Stimulated activated CD8-positive, alpha-beta memory T cell treated with anti-CD3 and anti-CD28 coated beads, Interleukin-2, amount 100 ng/mL, for 48 hours (primary cell): ENCODE measurements at regions not wholly inside any gene's neighbourhood (a gene's known extent, or its start where the extent isn't known, plus 50 kb on each side); places are given as distances from the start of the nearest gene placed in this dataset.

Experiments used
- DNase-seq, 2 donors: peaks; one replicate each; pipeline ENCODE4 v3.0.0-alpha.2; 2020; ENCODE audit warnings: low read depth in 2 of 2

DNA sequence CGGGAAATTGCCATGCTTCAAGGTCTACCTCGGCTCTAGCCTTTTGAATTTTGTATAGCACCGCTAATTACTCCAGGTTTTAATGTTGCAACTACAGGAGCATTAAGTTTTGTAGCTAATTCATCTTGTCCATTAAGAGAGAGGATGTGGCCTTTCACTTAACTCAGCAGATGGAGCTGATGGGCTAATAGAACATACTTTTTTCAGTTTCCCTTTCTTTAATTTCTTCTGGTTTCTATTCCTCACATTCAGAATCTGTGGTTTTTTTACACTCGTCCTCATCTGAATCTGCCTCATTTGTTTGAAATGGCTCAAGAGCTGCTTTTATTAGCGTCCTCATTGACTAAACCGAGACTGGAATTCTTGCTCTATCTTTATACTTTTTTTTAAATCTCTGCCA, 2085.7 kb upstream of the C9orf72 start:
- DNase-seq: no peak

DNA sequence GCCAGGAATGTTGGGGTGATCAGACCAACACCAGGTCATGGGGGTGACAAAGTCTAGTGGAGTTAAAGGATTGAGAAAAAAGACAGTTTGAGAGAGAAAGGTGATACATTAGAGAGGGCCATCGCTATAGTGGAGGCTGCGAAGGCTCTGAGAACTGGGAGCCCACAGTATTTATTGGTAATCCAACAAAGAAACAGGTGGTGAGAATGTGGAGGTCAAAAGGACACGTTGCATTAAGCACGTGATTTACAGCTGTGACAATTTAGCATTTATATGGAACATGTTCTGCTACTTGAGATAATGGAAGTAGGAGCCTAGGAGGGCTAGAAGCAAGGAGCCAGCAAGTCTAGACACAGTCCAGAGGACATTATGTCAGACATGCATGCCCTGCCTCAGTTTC, 2086.5 kb upstream of the C9orf72 start:
- DNase-seq: no peak

DNA sequence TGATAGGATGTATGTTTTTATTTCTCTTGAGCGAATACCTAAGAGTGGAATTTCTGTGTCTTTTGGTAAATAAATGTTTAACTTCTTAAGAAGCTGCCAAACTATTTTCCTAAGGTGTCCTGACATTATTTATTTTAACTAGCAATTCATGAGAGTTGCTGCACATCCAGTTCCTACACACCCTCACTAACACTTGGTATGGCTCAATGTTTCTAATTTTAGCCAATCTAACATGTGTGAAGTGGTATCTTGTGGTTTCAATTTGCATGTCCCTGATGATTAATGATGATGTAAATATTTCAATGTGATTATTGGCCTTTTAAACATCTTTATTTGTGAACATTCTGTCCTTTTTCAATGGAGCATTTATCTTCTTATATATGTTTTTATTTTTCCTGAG, 2095.5 kb upstream of the C9orf72 start:
- DNase-seq: no peak

DNA sequence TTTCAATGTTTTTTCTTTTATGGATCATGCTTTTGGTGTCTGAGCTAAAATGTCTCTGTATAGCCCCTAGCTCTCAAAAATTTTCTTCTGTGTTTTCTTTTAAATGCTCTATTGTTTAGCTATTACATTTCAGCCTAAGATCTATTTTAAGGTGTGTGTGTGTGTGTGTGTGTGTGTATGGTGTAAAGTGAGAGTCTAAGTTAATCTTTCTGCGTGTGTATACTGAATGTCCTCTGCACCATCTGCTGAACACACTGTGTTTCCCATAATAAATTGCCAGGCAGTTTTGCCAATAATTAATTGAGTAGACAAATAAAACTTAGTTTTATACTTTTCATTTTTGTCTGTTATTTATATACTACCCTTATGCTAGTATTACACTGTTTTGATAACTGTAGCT, 2096.3 kb upstream of the C9orf72 start:
- no peak for DNase-seq

DNA sequence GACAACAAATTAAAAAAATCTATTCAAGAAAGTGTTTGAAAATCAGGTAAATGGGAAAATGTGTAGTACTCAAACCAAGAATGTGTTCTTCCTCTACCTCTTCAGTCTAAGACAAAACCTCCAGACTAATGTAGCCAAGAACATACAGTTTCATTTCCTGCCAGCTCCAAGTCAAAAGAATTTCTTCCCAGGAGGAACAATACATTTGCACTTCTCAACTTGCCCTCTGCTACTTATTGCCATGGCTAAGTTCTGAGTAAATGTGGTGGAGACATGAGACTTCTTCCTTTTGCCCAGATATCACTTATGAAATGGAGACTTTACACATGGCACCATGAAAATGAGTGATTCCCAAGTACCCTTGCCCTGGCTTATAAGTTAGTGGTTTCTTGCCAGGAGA, 2112.2 kb upstream of the C9orf72 start:
- DNase-seq: no peak

DNA sequence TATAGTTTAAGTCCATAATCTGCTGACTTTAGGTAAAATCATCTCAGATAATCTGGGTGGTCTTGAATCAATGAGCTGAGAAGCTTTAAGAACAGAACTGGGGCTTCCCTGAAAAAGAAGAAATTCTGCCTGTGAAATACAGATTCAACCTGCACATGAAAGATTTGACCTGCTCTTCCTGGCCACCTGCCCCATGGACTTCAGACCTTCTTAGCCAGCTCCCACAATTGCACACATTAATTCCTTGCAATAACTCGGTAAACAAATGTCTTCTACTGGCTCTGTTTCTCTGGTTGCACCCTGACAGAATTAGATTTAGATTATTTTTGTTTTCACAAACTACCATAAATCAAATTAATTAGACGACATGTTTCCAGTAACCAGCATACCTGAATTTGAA, 2117.9 kb upstream of the C9orf72 start:
- no peak for DNase-seq

DNA sequence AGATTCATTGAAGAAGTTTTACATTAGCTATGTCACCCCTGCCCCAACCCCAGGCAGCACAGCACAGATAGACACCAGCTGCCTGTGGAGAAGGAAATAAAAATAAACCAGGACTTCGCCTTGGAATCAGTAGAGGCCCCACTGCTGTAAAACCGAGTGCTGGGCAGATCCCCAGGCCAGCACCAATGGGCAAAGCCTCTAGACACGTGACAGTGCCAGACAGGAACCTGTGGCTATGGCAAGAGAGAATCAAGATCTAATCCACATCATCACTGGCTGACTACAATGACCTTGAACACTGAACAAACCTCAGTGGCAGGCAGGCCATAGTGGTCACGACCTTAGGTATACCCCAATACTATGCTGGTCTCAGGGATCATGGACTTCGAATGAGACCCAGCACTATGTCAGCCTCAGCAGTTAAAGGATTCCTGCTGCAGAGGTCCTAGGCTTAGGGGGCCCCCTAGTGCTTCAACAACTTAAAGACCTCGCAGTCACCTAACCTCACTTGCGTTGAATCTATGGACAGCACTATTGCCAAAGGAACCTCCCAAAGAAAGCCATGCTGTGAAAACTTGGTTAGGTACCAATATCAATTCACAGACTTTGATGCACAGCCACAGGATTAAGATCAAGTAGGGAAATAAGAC, 2118.6 kb upstream of the C9orf72 start:
- no peak for DNase-seq

DNA sequence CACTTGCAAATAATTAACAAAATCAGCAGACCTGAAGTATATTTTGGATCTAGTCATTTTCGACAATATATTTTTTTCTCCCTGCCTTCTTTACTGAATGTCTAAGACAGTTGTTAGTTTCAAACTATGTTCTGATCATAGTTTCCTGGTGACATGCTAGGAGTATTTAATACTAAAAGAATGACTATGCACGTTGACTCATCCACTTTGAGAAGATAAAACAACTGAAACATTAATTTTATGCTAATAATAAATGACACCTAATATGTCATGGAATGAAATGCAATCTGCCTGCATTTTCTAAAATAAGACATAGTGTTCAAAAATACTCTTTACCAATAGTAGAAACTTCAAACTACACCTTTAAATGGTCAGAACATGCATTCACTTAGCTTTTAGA, 2123.7 kb upstream of the C9orf72 start:
- no peak for DNase-seq

DNA sequence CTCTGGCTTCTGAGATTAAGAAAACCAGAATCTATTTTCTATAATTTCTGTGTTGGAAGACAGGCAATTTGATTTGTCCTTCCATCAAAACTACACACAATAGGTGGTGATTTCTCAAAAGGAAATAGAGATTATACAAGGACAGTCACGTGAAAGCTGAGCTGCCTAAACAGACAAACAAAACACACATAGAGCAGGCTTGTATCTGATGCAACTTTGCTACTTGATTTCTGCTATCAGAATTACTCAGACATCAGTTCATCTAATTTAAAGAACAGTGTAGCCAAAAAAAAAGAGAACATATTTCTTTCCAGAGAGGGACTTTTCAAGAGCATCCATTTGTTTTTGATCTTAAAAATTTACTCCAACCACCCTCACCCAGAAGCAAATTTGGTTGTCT, 2128.3 kb upstream of the C9orf72 start:
- no peak for DNase-seq

DNA sequence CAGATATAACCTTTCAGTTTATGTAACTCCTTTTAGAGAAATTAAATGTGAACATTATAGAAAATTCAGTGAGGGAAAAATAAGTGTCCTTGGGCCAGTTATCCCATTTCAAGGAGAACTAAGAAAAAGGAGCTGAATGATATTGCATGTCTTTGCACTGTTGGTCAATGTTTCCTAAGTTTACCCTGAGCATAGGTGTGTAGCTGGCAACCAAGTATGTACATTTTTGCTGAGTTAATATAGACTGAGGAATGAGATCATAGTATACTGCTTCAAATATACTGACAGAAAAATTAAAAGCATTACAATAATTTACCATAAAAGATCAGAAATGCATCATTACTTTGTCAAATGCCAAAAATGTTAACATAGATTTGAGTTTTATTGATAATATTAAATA, 2128.7 kb upstream of the C9orf72 start:
- DNase-seq: no peak

DNA sequence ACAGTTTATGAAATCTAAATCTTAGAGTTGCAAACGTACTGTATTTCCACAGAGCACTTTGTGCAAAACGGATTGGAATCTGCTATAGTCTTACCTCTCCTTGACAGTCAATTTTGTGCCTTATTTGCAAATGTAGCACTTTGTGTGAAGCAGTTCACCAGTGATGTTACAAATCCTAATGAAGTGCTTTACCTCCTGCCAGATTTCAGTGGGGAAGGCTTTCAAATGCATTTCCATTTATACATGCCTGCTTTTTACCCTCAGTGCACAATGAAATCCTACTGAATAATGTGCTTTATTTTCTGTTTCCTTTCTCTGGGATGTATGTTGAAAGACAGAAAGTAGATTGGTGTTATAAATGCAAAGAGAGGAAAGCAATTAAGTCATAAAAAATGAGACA, 2141.6 kb upstream of the C9orf72 start:
- DNase-seq: no peak

DNA sequence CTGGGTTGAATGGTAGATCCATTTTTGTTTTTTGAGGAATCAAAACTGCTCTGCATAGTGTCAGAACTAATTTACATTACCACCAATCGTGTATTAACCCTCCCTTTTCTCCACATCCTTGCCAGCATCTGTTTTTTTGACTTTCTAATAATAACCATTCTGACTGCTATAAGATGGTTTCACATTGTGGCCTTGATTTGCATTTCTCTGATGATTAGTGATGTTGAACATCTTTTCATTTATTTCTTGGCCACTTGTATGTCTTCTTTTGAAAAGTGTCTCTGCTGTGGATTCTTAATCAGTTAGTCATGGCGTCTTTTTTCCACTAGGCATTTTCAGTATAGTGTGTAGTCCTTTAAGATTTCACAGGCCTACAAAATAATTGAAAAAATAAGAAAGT, 2144.3 kb upstream of the C9orf72 start:
- DNase-seq: no peak

DNA sequence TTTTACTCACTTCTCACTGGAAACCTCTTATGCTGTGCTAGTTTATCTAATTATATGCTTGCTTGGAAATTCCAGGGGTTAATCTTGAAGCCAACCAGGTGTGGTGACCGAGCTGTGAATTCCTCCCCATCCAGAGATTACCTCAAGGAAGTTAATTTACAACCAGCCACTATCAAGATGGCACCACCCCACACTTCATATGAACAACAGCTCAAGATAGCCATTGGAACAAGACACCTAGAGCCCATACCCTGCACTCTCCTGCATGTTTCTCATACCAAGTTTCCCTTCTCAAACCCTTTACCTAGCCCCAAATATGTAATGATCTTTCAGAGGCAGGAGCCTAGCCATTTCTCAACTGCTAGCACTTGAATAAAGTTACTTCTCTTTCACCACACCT, 2156.9 kb upstream of the C9orf72 start:
- no peak for DNase-seq

DNA sequence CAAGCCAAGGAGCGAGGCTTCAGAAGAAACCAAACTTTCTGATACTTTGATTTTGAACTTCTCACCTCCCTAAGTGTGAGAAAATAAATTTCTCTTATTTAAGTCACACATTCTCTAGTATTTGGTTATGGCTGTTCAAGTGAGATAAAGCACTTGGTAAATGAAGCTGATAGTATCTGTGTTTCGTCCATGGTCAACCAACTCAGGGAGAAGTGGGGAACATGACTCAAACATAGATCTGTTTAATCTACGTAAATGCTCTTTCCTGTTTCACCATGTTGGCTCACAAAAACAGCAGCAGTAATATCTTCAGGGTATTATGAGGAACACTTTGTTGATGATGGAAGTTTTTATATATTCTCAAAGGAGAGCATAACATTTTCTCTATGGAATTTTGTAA, 2167.2 kb upstream of the C9orf72 start:
- DNase-seq: no peak

DNA sequence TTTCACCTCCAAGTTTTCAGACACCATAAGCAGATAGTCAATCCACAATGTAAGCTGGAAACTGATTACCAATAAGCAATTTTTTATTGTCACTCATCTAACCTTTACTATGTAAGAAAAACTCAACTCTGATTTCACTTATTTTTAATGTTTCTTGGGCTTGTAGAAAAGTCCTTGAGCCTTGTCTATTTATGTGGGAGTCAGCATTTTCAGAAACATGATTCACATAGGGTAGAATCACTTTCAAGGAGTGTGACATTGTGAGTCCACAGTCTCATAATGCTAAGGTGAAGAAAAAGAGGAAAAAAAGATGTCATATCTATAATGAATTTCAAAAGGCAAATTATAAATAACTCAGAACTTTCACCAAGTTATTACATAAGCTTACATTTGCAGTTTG, 2167.9 kb upstream of the C9orf72 start:
- no peak for DNase-seq

DNA sequence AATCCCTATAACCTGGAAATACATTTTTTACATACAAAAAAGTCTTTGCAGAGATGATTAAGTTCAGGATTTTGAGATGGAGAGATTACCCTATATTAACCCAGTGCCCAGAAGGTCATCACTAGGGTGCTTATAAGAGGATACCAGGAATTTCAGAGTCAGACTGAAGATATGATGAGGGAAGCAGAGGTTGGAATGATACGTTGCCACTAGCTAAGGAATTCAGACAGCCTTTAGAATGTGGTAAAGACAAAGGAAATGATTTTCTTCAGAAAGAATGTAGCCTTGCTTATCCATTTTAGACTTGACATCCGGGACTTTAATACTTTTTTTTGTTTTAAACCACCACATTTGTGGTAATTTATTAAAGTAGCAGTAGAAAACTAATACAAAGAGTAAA, 2176.8 kb upstream of the C9orf72 start:
- DNase-seq: no peak

DNA sequence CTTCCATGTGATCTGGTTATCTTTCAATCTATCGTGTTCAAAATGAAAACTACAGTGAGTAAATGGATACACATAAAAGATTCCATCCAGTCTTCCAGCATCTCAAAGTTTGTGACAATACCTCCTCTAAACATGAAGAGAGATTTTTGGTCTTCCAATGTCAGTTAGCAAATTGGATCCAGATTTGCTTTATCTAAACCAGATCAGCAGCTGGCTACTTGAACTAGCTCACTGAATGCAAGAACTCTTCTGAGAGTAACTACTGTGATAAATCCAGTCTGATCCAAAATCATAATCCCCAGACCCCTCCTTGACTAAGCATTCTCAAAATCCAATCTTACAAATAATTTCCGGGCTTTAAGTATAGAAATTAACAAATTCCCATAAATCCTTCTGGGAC, 2177.9 kb upstream of the C9orf72 start:
- no peak for DNase-seq

DNA sequence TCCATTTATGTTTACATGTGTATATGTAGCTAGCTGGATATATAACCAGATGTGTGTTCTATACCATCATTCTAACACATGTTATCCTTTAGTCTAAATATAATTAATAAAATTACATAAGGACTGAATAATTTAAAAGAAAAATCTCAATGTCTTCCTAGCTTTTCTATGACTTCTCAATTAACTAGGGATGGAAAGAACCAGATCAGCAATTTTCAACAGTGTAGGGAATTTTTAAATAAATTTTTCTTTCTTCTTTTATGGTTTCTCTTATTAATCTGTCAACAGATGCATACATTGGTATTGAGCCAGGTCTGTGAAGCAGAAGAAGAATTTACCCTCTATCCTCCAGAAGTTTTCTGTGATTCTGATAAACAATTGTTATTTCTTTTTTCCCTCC, 2180.4 kb upstream of the C9orf72 start:
- no peak for DNase-seq

DNA sequence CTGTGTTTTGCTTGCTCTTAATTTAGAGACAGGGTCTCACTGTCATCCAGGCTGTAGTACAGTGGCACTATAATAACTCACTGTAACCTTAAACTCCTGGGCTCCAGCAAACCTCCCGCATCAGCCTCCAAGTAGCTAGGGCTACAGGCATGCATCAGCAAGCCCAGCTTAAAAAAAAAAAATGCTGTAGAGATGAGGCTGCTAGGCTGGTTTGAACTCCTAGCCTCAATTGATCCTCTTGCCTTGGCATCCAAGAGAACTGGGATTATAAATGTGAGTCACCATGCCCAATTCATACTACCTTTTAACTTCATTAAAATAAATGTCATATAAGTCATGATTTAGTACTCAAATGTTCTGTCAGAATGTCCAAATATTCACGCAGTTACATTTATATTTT, 2195.7 kb upstream of the C9orf72 start:
- no peak for DNase-seq

DNA sequence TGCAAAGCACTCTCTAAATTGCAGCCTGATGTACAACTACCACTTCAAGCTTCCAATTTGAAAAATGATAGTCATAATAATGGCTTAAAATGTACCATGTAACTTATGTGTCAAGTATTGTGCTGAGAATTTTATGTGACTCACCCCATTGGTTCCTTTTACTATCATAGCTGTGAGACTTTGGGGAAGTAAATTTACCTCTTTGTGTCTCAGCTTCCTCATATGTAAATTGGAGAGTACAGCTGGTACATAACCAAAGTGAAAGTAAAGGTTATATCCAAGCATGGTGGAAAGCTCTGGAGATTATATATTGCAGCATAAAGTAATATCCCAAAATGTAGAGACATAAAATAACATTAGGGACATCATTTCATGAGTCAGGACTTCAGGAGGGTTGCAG, 2200.4 kb upstream of the C9orf72 start:
- DNase-seq: no peak

DNA sequence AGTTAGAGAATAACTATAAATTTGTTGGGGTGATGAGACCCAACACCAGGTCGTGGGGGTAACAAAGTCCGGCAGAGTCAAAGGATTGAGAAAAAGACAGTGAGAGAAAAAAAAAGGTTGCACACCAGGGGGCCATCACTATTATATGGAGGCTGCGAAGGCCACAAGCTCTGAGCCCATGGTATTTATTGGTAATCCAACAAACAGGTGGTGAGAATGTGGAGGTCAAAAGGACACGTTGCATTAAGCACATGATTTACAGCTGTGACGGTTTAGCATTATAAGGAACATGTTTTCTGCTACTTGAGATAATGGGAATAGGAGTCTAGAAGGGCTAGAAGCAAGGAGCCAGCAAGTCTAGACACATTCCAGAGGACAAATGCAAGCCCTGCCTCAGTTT, 2202.2 kb upstream of the C9orf72 start:
- no peak for DNase-seq

DNA sequence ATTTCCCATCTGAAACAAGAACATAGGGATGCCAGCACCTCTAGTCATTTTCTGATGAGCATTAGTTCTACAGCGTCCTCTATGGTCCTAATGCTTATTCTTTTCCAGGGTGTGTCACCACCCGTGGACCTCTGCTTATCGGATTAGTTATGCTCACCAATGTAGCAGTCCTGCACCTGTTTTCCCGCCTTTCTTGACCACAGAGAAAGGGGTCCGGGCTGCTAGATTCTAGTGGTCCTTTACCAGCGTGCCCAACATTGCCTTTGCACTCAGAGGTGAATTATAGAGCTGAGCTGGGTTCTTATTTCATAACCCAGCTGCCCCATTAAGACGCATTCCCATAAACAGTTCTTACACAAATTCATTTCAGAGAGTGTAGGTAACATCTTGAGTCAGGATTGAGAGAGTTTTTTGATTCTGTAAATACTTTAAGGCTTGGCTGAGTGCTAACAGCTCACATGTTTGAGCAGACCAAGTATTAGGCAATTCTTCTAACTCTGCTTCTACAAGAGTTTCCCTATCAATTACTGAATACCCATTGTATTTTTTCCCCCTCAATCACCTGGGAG, 2205.1 kb upstream of the C9orf72 start:
- no peak for DNase-seq

DNA sequence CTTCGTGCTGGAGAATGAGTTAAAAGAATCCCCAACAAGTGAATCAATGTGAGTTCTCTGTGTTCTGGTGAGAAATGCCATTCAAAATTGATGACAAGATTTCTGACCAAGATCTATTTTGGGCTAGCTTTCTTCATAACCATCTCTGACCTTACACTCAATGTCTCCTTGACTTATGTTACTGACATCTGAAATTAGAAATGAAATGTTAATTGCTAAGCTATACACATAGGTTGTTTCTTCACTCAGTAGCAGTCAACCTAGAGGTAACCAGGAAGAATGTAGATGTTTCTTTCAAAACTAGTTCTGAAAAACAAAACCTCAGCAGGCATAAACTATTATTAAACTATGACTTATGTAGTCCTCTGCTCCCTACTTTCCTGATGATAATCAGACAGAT, 2220.7 kb upstream of the C9orf72 start:
- DNase-seq: no peak

DNA sequence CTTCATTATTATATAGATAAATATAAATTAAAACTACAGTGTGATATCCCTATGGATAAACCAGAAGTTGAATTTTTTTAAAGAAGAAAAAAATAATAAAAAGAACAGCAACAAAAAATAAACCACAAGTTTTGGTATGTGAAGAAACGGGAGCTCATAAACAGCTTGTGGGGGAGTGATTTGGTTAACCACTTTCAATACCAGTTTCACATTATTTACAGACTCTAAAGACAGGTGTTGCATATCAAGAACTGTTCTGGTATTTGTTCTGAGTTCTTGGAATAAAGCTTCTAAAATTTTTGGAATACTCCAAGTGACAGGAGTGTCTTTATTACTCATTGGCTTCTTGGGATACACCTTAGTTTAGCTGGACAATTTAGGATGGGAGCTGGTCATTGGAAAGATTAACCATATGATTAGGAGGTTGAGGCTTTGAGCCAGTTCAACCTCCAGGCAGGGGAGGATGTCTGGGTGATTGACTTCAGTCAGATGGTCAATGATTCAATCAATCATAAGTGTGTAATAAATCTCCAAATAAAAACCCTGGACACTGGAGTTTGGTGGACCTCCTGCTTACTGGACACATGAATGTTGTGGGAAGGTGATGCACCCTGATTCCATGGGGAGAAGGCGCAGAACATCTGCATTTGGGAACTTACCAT, 2223.1 kb upstream of the C9orf72 start:
- DNase-seq: no peak
